HG03095 (cell line): ENCODE measurements at regions not wholly inside any gene's neighbourhood (a gene's known extent, or its start where the extent isn't known, plus 50 kb on each side); places are given as distances from the start of the nearest gene placed in this dataset.

Experiments
- ATAC-seq: cut with Tn5 transposase; IDR thresholded peaks from one replicate; pipeline ENCODE4 v1.9.1; 2021; ENCODE audit warnings: moderate library complexity; ENCODE audit not compliant: unreplicated experiment

GRCh38 chr10:111968647-111969046, 214.9 kb downstream of the GPAM start:
- ATAC-seq, result no peak

- ATAC-seq, result no peak
Measured at GRCh38 chr10:111970111-111970510, 213.5 kb downstream of the GPAM start.

GRCh38 chr10:111972109-111972508, 211.5 kb downstream of the GPAM start:
- no peak for ATAC-seq

DNA sequence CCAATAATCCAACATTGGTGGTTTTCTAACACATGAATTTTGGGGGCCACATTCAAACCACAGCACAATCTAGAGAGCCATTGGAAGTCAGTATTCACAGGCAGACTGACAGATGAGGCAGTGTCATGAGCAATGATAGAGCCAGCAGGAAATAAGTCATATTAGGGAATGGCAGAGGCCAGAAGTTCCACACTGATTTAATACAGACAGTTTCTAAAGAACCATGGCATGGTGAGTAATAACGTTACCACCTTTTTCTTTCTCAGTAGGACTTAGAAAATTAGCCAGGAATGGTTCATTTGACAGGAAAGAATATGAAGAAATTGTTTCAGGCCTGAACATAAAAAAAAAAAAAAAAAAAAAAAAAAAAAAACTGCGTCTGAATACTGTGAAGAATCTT, 210.3 kb downstream of the GPAM start:
- no peak for ATAC-seq

- no peak for ATAC-seq
Measured at GRCh38 chr10:111973826-111974225, 209.7 kb downstream of the GPAM start.

DNA sequence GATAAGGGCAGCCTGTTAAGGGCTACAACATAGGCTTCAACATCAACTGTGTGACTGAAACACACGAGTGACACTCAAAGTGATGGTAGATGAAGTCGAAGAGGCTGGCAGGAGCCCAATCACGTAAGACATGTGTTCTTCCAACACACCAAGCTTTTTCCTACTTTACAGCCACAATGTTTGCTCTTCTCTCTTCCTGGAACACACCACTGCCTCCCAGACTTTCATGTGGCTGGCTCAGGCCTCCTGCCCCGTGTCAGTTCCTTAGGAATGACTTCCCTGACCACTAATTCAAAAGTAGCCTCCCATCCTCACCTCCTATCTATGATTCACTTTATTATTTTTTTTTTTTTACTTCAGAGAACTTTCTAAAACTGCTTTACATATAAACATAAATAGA, 209.2 kb downstream of the GPAM start:
- ATAC-seq, result no peak

GRCh38 chr10:111976557-111976956, 207.0 kb downstream of the GPAM start:
- no peak for ATAC-seq

- no peak for ATAC-seq
Measured at GRCh38 chr10:111984057-111984456, 199.5 kb downstream of the GPAM start.

DNA sequence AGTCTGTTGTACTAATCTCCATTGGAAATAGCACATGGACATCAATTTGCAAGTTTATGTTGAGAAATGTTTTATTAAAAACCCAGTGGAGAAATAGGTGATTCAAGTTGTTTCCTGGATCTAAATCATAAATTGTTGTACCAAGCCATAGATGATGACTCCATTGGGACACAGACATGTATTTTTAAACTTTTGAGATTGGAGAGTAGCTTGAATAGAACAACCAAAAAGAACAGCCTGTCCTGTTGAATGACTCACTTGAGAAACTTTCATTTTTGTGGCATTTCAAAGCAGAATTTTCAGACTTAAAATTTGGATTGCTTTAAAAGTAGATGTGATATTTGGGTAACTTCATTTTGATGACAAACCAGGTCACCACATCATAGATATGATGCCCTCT, 197.5 kb downstream of the GPAM start:
- no peak for ATAC-seq

- ATAC-seq, result no peak
Measured at GRCh38 chr10:111988646-111989045, 194.9 kb downstream of the GPAM start.

DNA sequence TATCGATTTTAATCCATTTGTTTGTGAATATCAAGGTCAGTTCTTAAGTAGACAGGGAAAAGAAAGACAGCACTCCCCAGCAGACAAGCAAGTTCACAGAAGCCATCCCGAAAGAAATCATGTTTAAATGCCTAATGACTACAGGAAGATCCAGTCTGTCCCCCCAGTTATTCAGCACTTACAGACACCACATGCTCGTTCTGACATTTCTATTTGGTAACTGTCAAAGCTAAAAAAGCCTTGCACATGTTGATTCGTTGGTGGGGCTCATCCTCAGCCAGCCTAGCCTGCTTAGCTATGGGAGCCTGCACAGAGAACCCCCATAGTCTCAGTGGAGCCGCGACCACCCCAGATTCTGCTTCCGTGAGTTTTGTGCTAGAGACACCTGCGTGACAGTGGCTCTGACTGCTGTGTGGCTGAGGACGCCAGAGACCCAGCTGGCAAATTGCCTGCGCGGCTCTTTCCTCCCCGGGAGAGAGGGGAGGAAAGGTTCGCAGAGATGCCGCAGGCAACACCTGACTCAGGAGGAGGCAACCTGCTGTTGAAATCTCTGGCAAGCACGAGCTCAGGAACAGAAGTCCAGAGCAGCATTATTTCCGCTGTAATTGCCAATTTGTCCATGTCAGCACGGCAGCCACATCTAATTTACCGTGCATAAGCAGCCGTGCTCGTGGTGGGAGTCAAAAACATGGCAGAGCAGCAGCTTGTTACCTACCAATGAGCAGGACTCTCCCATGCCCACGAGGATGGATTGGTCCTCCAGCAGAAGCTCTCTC, 194.2 kb downstream of the GPAM start:
- no peak for ATAC-seq

- no peak for ATAC-seq
Measured at GRCh38 chr10:111990734-111991133, 192.8 kb downstream of the GPAM start.

GRCh38 chr10:111993321-111993720, 190.2 kb downstream of the GPAM start:
- ATAC-seq, result no peak

DNA sequence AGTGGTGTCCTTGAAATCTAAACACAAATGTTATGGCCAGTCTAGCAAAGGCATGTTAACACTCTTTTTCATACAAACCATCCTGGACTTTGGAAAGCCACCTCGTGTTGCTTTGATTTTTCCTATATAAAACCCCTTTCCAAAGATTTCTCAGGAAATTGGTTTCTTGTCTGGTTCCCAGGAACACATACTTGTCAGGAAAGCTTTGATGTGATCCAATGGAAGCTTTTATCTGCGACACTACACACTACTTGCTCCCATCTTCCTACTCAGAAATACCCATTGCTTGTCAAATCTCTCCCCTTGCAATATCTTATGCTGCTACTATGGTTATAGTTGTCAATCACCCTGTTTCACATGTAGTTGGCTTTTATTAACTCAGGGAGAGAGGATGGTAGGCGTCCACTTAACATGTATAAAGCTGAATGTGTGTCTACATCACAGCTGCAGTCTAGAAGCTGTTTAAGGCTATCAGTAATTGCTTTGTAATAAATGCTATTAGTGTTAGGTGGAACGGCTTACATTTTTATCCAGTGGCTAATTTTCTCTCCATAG, 189.6 kb downstream of the GPAM start:
- ATAC-seq, result no peak

DNA sequence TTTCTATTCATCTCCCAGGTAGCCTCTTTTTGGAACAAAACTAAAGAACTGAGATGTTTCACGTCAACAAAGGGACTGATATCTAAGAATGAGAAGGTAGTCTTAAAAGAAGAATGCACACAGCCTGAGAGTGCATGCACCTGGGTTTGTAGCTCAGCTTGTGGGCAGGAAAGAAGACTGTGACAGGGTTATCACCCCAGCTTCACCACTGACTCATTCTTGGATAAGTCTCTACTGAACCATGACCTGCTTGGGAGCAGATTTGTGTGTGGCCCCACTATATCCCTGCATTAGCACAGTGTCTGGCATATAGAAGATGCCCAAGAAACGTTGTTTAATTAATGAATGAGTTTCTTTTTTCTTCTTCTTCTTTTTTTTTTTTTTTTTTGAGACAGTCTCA, 187.5 kb downstream of the GPAM start:
- peak; percentile 100 for ATAC-seq

GRCh38 chr10:111998728-111999127, 184.8 kb downstream of the GPAM start:
- no peak for ATAC-seq

DNA sequence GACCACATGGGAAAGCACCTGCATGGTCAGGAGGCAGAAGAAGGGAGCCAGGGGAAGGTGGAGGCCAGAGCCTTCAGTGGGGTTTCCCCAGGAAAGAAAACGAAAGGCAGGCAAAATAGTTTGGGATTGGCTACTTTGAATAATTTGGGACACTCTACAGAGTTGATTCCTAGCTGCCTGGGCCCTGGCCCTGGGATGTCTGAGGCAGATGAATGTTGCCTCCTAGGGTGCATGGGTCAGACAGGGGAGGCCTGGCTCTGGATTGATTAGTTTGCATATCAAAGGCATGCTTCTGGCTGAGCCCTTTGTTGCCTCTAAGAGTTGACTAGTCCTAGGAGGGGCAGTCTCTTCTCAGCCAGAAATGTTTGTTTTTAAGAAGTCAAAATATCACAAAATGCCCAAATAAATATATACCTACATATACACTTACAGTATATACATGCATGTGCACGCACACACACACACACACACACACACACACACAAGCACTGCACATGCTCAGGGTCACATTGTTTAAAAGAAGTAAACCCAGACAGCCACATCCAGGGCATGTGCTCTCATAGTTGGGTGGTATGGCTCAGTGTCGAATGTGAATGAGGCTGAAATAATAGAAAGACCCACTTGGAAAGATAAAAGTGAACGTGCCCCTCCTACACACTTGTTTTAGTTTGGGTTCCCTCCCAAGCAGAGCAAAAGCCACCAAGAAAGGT, 184.2 kb downstream of the GPAM start:
- no peak for ATAC-seq

GRCh38 chr10:111999915-112000302, 183.7 kb downstream of the GPAM start:
- ATAC-seq, result no peak

DNA sequence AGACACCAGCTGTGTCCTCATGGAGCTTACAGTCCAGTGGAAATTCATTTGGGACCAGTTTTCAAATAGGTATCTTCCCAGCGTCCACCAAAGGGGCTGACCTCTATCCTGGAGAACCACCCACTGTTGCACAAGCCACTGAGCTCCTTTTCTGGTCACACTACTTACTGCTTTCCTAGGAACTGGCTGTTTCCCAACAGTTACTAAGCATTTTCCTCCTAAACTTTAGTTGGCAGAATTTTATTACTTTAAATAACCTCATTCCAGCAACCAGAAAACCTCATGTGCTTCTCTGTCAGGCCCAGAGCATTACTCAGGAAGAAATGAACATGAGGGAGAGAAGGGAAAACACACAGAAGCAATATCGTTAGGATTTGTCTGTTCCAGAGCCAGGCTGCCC, 183.1 kb downstream of the GPAM start:
- ATAC-seq, result no peak

- no peak for ATAC-seq
Measured at GRCh38 chr10:112002206-112002605, 181.4 kb downstream of the GPAM start.

DNA sequence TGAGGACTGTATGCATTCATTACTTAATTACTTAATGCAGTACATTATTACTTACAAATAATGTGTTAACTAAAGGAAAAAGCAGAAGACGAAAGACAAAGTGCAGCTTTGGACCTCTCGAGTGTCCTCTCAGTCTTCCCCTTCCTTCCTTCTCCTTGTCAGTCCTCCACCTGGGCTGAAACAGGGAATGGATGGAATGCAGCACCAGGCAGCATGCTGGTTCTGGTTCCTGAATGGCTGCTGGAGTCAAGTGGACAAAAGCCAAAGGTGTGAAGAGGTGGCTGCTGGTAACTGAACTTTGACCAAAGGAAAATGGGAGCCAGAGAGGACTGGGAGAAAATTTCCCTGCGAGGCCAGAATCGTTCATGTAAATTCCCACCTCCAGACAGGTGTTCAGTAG, 179.5 kb downstream of the GPAM start:
- ATAC-seq, result no peak

DNA sequence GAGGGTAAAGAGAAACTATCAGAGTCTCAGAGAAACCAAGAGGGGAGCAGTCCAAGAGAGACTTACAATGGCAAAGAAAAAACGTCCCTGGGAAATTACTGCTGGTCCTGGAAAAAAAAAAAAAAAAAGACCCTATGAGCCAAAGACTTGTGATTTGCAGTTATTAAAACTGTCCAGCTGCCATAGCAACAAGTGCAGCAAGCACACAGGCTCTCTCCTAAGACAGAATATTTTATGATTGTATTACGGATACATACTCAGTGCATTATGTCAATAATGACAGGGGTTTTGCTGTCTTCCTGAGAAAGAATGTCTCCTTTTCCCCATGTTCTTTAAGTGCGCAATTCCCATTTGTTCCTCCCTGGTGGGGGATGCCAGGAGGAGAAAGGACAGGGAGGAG, 178.5 kb downstream of the GPAM start:
- no peak for ATAC-seq
